GM23338 (cell line): ENCODE measurements at regions not wholly inside any gene's neighbourhood (a gene's known extent, or its start where the extent isn't known, plus 50 kb on each side); places are given as distances from the start of the nearest gene placed in this dataset.

Experiments
- CREB1 ChIP-seq: fragments of 250-450 bp; sonication (Bioruptor Pico); IDR thresholded peaks from 2 replicates; pipeline ENCODE4 v1.5.0; 2020; ENCODE audit warnings: low read depth, mild to moderate bottlenecking, moderate library complexity
- CTCF ChIP-seq, 2 experiments: fragments of 200-600 bp in 1 of 2; sonication (generic) in 1 of 2; conservative IDR thresholded peaks; 2 replicates each; pipeline versions ENCODE4 v1.5.1 to v1.6.1; 2016 to 2017; ENCODE audit warnings: antibody characterized with exemption in 2 of 2, low read depth in 2 of 2, mild to moderate bottlenecking in 2 of 2, moderate library complexity in 1 of 2
- ETS1 ChIP-seq: IDR thresholded peaks from 2 replicates; pipeline ENCODE4 v1.6.1; 2016; ENCODE audit warnings: antibody characterized with exemption
- EZH2 ChIP-seq: fragments of 200-600 bp; sonication (generic); IDR thresholded peaks from one replicate; pipeline ENCODE4 v1.8.0; 2017; ENCODE audit warnings: antibody characterized with exemption, mild to moderate bottlenecking, low read depth; ENCODE audit not compliant: unreplicated experiment
- EZH2phosphoT487 ChIP-seq: fragments of 200-600 bp; sonication (generic); IDR thresholded peaks from one replicate; pipeline ENCODE4 v1.8.1; 2018; ENCODE audit warnings: antibody characterized with exemption; ENCODE audit not compliant: unreplicated experiment
- JUNB ChIP-seq: IDR thresholded peaks from one replicate; pipeline ENCODE4 v1.6.1; 2016; ENCODE audit warnings: antibody characterized with exemption; ENCODE audit not compliant: unreplicated experiment
- POLR2AphosphoS5 ChIP-seq: IDR thresholded peaks from 2 replicates; pipeline ENCODE4 v1.6.1; 2016; ENCODE audit warnings: antibody characterized with exemption, low read depth
- REST ChIP-seq: IDR thresholded peaks from one replicate; pipeline ENCODE4 v1.6.1; 2018; ENCODE audit warnings: antibody characterized with exemption; ENCODE audit not compliant: unreplicated experiment
- STAT1 ChIP-seq: IDR thresholded peaks from one replicate; pipeline ENCODE4 v1.6.1; 2016; ENCODE audit warnings: antibody characterized with exemption; ENCODE audit not compliant: unreplicated experiment
- ZNF331 ChIP-seq: fragments of 250-450 bp; sonication (Bioruptor Pico); IDR thresholded peaks from 2 replicates; pipeline ENCODE4 v1.5.0; 2020; ENCODE audit warnings: low read depth, mild to moderate bottlenecking, moderate library complexity
- ZNF462 ChIP-seq: fragments of 250-450 bp; sonication (Bioruptor Pico); IDR thresholded peaks from 2 replicates; pipeline ENCODE4 v1.5.0; 2020; ENCODE audit warnings: mild to moderate bottlenecking, moderate library complexity

GRCh38 chr4:155038459-155038858 lies 170.0 kb upstream of the NPY2R start:
- no peak for TF ChIP-seq CTCF (conservative IDR thresholded peaks at IDR 0.05; ENCODE audit: low read depth in 2 of 2)
- no peak for TF ChIP-seq ETS1
- TF ChIP-seq POLR2AphosphoS5 = no peak
- no peak for TF ChIP-seq REST
- no peak for TF ChIP-seq EZH2
- no peak for TF ChIP-seq EZH2phosphoT487
- TF ChIP-seq CREB1 (CRISPR knock-in tag) = no peak
- TF ChIP-seq JUNB = no peak
- no peak for TF ChIP-seq ZNF331
- no peak for TF ChIP-seq STAT1
- no peak for TF ChIP-seq ZNF462 (CRISPR knock-in tag)
